MCF 10A (cell line): ENCODE measurements at regions not wholly inside any gene's neighbourhood (a gene's known extent, or its start where the extent isn't known, plus 50 kb on each side); places are given as distances from the start of the nearest gene placed in this dataset.

ENCODE experiments used
- BruUV-seq: library from RNA; stranded (reverse); fragments of 400-500 nt; replicated peaks from 2 replicates; lab custom pipeline; 2021; lab: Mats Ljungman, UMichigan
- CTCF ChIA-PET: fragments of 300-600 bp; sonication (Branson Sonifier 250); formaldehyde crosslinking; extraction: SDS; loops from one replicate; lab custom pipeline; 2021; ENCODE audit warnings: antibody characterized with exemption, inconsistent platforms; lab: Yijun Ruan, JAX
- POLR2A ChIA-PET: fragments of 300-600, 350-650 bp; sonication (Branson Sonifier 250); formaldehyde crosslinking; extraction: SDS; loops from one replicate; lab custom pipeline; 2020; ENCODE audit warnings: antibody characterized with exemption, inconsistent platforms; lab: Yijun Ruan, JAX
- DNase-seq: peaks from one replicate; pipeline ENCODE4 v3.0.0-alpha.2; 2018; ENCODE audit not compliant: unreplicated experiment
- H3K27ac Mint-ChIP-seq: one replicate; pipeline ENCODE4 v1.8.0; 2022; ENCODE audit warnings: mild to moderate bottlenecking, low read depth, mixed read lengths; ENCODE audit not compliant: unreplicated experiment
- H3K27me3 Mint-ChIP-seq: one replicate; pipeline ENCODE4 v1.8.0; 2022; ENCODE audit warnings: mixed read lengths; ENCODE audit not compliant: insufficient read depth, unreplicated experiment
- H3K36me3 Mint-ChIP-seq: one replicate; pipeline ENCODE4 v1.8.0; 2022; ENCODE audit warnings: mild to moderate bottlenecking, moderate library complexity, mixed read lengths; ENCODE audit not compliant: insufficient read depth, unreplicated experiment
- H3K4me1 Mint-ChIP-seq: one replicate; pipeline ENCODE4 v1.8.0; 2022; ENCODE audit warnings: mixed read lengths; ENCODE audit not compliant: insufficient read depth, unreplicated experiment
- H3K4me3 Mint-ChIP-seq: one replicate; pipeline ENCODE4 v1.8.0; 2022; ENCODE audit warnings: mild to moderate bottlenecking, moderate library complexity, mixed read lengths; ENCODE audit not compliant: unreplicated experiment
- H3K9me3 Mint-ChIP-seq: one replicate; pipeline ENCODE4 v1.8.0; 2022; ENCODE audit warnings: mixed read lengths; ENCODE audit not compliant: unreplicated experiment
- intact Hi-C: fragments of 100-400 bp; cut with micrococcal nuclease; formaldehyde crosslinking; loops from 2 replicates; pipeline ENCODE4 v1.14.1; 2022
- TF ChIP-seq, protein P1 (sequence below): fragments of 200-600 bp; IDR thresholded peaks from one replicate; pipeline ENCODE4 v1.8.0; 2022; ENCODE audit warnings: antibody characterized with exemption, mild to moderate bottlenecking; ENCODE audit not compliant: unreplicated experiment

DNA sequence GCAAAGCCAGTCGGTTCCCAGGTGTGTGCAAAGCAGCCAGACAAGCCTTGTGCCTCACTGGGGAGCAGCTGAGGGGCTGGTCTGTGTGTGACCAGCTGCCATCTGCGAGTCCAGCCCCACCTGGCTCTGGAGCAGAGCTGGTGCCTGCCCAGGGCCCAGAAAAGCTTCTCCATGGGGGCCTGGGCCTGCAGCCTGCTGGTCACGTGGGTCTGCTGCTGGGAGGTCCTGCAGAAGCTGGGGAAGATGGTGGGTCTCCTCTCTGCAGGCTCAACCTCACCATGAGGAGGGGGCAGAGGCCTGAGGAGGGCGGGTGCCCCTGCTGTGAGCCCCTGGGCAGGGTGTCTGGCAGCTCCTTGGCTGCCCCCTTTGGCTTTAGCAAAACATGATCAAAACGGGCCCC is 71.9 kb downstream of the ENGASE start:
- Mint-ChIP-seq H3K27ac (no peak overlapping the region), H3K9me3 (no peaks in the 10 kb centered on the region), H3K27me3 (peaks cover 21% of the 10 kb centered on the region), H3K4me1 (no peaks in the 10 kb centered on the region), H3K4me3 (no peak overlapping the region), H3K36me3 (no peaks in the 10 kb centered on the region)
- intact Hi-C loops, result no loop called here
- ChIA-PET POLR2A (no interaction called here), CTCF (no interaction called here)
- DNase-seq, result no peak
- no TSS peak for BruUV-seq
- TF ChIP-seq, protein P1, sequence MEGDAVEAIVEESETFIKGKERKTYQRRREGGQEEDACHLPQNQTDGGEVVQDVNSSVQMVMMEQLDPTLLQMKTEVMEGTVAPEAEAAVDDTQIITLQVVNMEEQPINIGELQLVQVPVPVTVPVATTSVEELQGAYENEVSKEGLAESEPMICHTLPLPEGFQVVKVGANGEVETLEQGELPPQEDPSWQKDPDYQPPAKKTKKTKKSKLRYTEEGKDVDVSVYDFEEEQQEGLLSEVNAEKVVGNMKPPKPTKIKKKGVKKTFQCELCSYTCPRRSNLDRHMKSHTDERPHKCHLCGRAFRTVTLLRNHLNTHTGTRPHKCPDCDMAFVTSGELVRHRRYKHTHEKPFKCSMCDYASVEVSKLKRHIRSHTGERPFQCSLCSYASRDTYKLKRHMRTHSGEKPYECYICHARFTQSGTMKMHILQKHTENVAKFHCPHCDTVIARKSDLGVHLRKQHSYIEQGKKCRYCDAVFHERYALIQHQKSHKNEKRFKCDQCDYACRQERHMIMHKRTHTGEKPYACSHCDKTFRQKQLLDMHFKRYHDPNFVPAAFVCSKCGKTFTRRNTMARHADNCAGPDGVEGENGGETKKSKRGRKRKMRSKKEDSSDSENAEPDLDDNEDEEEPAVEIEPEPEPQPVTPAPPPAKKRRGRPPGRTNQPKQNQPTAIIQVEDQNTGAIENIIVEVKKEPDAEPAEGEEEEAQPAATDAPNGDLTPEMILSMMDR, result no peak

DNA sequence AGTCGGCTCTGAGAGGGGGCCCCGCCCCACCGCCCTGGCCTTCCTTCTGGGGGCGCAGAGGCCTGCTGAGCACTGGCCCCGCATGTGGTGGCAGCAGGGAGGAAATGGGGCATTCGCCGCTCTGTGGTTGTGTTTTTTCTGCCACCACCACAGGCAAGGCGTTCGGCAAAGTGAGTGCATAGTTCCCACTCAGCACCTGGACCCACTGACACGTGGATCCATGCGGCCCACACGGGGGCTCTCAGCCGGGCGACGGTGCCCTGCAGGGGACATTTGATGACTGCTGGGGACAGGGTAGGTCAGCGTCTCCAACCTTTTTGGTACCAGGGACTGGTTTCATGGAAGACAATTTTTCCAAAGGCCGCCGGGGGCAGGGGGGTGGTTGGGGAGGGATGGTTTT is 70.9 kb downstream of the ENGASE start:
- peaks cover 26% of the 10 kb centered on the region for H3K27me3 Mint-ChIP-seq
- DNase-seq, result no peak
- no peak overlapping the region for H3K4me3 Mint-ChIP-seq
- ChIA-PET CTCF (no interaction called here), POLR2A (no interaction called here)
- no peaks in the 10 kb centered on the region for H3K9me3 Mint-ChIP-seq
- no peak overlapping the region for H3K27ac Mint-ChIP-seq
- intact Hi-C loops, result no loop called here
- no peaks in the 10 kb centered on the region for H3K36me3 Mint-ChIP-seq
- TF ChIP-seq, protein P1, result no peak
- no peaks in the 10 kb centered on the region for H3K4me1 Mint-ChIP-seq
- BruUV-seq, result no TSS peak

DNA sequence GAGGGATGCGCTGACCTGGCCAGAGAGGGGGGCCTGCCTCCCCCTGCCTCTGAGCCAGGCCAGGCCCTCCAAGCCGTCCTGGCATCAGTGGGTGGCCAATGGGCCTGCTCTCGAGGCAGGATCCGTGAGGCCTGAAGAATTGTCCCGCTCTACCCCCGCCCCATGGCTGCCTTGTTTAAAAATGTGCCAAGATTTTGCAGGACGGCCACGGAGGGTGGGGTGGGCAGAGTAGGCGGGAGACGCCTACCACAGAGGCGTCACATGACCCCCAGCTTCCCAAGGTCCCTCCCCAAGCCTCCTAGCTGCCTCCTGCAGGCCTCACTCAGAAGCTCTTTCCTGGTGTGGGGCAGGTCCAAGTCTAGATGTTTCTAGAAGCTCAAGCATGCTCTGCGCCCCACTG is 69.5 kb downstream of the ENGASE start:
- Mint-ChIP-seq H3K27me3 (peaks cover 33% of the 10 kb centered on the region), H3K4me1 (no peaks in the 10 kb centered on the region), H3K27ac (no peak overlapping the region), H3K9me3 (no peaks in the 10 kb centered on the region), H3K36me3 (no peaks in the 10 kb centered on the region), H3K4me3 (no peak overlapping the region)
- intact Hi-C loops, result no loop called here
- ChIA-PET POLR2A (interaction anchor here (0.5 kb wide), 1 partner anchor 8 kb away, joined by 3 read pairs; no protein-coding TSS in a partner anchor), CTCF (no interaction called here)
- BruUV-seq, result no TSS peak
- TF ChIP-seq, protein P1, result no peak
- no peak for DNase-seq

DNA sequence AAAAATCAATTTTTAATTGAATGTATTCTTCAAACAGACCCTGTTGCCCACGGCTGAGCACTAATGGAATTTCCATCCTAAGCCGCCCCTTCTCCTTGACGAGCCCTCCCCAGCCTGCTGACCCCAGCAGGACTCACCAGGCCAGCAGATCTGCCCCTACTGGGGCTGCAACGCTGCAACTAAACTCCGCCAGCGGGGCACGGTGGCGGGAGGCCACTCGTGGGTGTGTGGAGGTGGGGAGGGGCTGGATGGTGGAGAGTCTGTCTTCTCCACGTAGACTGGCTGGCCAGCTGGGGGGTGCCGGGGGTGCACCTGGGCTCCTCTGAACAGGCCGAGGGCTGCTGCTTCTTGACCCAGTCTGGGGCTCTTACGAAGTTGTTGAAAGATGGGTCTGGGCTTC is 67.8 kb downstream of the ENGASE start:
- no TSS peak for BruUV-seq
- intact Hi-C loops, result no loop called here
- no peak overlapping the region for H3K27ac Mint-ChIP-seq
- no peaks in the 10 kb centered on the region for H3K36me3 Mint-ChIP-seq
- no peaks in the 10 kb centered on the region for H3K4me1 Mint-ChIP-seq
- ChIA-PET POLR2A (no interaction called here), CTCF (interaction anchor here (0.5 kb wide), 2 partner anchors 251 to 442 kb away, joined by 3 read pairs; no protein-coding TSS in a partner anchor)
- no peaks in the 10 kb centered on the region for H3K9me3 Mint-ChIP-seq
- peaks cover 50% of the 10 kb centered on the region for H3K27me3 Mint-ChIP-seq
- no peak for DNase-seq
- TF ChIP-seq, protein P1, result no peak
- no peak overlapping the region for H3K4me3 Mint-ChIP-seq
